Suprapubic skin (tissue), 3 donors: ENCODE measurements at regions not wholly inside any gene's neighbourhood (a gene's known extent, or its start where the extent isn't known, plus 50 kb on each side); places are given as distances from the start of the nearest gene placed in this dataset.
"Not testable (repeated sequence)": the region's sequence is repeated elsewhere in the genome, so short reads cannot be mapped to it uniquely, and the experiment has no call there.

Experiments used
- CTCF ChIP-seq, 2 donors: fragments of 200-600 bp in 1 of 2; fragments of 450-650 bp in 1 of 2; sonication (generic) in 1 of 2; IDR thresholded peaks; one replicate each; pipeline ENCODE4 v1.5.1; 2016 to 2019; ENCODE audit warnings: antibody characterized with exemption in 2 of 2, mild to moderate bottlenecking in 1 of 2, moderate library complexity in 1 of 2
- POLR2AphosphoS5 ChIP-seq, 3 donors: sonication (generic); formaldehyde crosslinking; IDR thresholded peaks; one replicate each; pipeline ENCODE4 v1.6.1; 2017; ENCODE audit warnings: antibody characterized with exemption in 3 of 3

GRCh38 chr9:64560833-64561232, 724.2 kb downstream of the FOXD4L5 start:
- TF ChIP-seq CTCF, POLR2AphosphoS5 (IDR thresholded peaks at IDR 0.05): not testable (repeated sequence)
